SK-N-SH (cell line): ENCODE measurements at regions not wholly inside any gene's neighbourhood (a gene's known extent, or its start where the extent isn't known, plus 50 kb on each side); places are given as distances from the start of the nearest gene placed in this dataset.

Experiments used
- CTCF ChIA-PET: fragments of 300-600, 350-600 bp; formaldehyde crosslinking; extraction: SDS; loops from one replicate; lab custom pipeline; 2021; lab: Yijun Ruan, JAX
- POLR2A ChIA-PET: fragments of 350-600 bp; sonication (Branson Sonifier 250); formaldehyde crosslinking; extraction: SDS; loops from one replicate; lab custom pipeline; 2020; ENCODE audit warnings: antibody characterized with exemption, inconsistent platforms; lab: Yijun Ruan, JAX
- DNase-seq: peaks from one replicate; pipeline ENCODE4 v3.0.0; 2012
- H2AFZ ChIP-seq: fragments of 200-600 bp; sonication (generic); 2 replicates; pipeline ENCODE4 v1.8.1; 2016; ENCODE audit warnings: antibody characterized with exemption, mild to moderate bottlenecking, low read depth
- H3F3A ChIP-seq: fragments of 200-600 bp; sonication (generic); replicated peaks from 2 replicates; pipeline ENCODE3; 2016; ENCODE audit warnings: antibody characterized with exemption, mild to moderate bottlenecking; ENCODE audit not compliant: insufficient read depth
- H3K27ac ChIP-seq, 2 experiments: fragments of 200-500 bp in 1 of 2; fragments of 200-600 bp in 1 of 2; sonication (Bioruptor generic) in 1 of 2; sonication (generic), shearing (Covaris generic) in 1 of 2; 2 replicates each; pipeline versions ENCODE4 v1.5.1 to v1.6.1; 2014 to 2016; ENCODE audit warnings: low read depth in 2 of 2, inconsistent platforms in 1 of 2, low read length in 1 of 2, mild to moderate bottlenecking in 1 of 2, mixed read lengths in 1 of 2
- H3K27me3 ChIP-seq: fragments of 200-600 bp; sonication (generic), shearing (Covaris generic); 2 replicates; pipeline ENCODE4 v1.6.1; 2016; ENCODE audit warnings: mixed run types; ENCODE audit not compliant: insufficient read depth
- H3K36me3 ChIP-seq, 2 experiments: fragments of 200-500 bp in 1 of 2; fragments of 200-600 bp in 1 of 2; sonication (Bioruptor generic) in 1 of 2; sonication (generic) in 1 of 2; replicated peaks in 1 of 2; 2 replicates each; pipeline versions ENCODE3 to v1.5.1; 2014 to 2016; ENCODE audit warnings: low read length in 1 of 2, mild to moderate bottlenecking in 1 of 2; ENCODE audit not compliant: insufficient read depth in 2 of 2, control insufficient read depth in 1 of 2
- H3K4me1 ChIP-seq, 2 experiments: fragments of 200-500 bp in 1 of 2; fragments of 200-600 bp in 1 of 2; sonication (Bioruptor generic) in 1 of 2; sonication (generic), shearing (Covaris generic) in 1 of 2; 2 replicates each; pipeline versions ENCODE4 v1.5.1 to v1.6.1; 2014 to 2016; ENCODE audit warnings: low read depth in 1 of 2, low read length in 1 of 2, mixed run types in 1 of 2; ENCODE audit not compliant: insufficient read depth in 2 of 2, control insufficient read depth in 1 of 2
- H3K4me2 ChIP-seq: fragments of 200-600 bp; sonication (generic), shearing (Covaris generic); 2 replicates; pipeline ENCODE4 v1.6.1; 2017; ENCODE audit warnings: mixed run types
- H3K4me3 ChIP-seq, 2 experiments: fragments of 200-500 bp in 1 of 2; fragments of 200-600 bp in 1 of 2; sonication (Bioruptor generic) in 1 of 2; sonication (generic), shearing (Covaris generic) in 1 of 2; 2 replicates each; pipeline versions ENCODE4 v1.5.1 to v1.8.1; 2014 to 2016; ENCODE audit warnings: low read depth in 2 of 2, inconsistent platforms in 1 of 2, low read length in 1 of 2, mild to moderate bottlenecking in 1 of 2, mixed read lengths in 1 of 2, moderate library complexity in 1 of 2
- H3K79me2 ChIP-seq: fragments of 200-600 bp; sonication (generic); 2 replicates; pipeline ENCODE4 v1.8.1; 2017; ENCODE audit warnings: mild to moderate bottlenecking; ENCODE audit not compliant: insufficient read depth
- H3K9ac ChIP-seq: fragments of 200-600 bp; sonication (generic); 2 replicates; pipeline ENCODE4 v1.6.1; 2017; ENCODE audit warnings: mixed run types
- H3K9me2 ChIP-seq: fragments of 200-600 bp; sonication (generic); 2 replicates; pipeline ENCODE4 v1.6.1; 2017; ENCODE audit warnings: mixed run types
- H3K9me3 ChIP-seq: fragments of 200-600 bp; sonication (generic); 2 replicates; pipeline ENCODE4 v1.6.1; 2017; ENCODE audit warnings: mixed run types, mild to moderate bottlenecking, moderate library complexity
- H4K20me1 ChIP-seq: fragments of 200-600 bp; sonication (generic); 2 replicates; pipeline ENCODE4 v1.6.1; 2017; ENCODE audit warnings: mild to moderate bottlenecking, mixed run types; ENCODE audit not compliant: insufficient read depth
- CHD2 ChIP-seq: fragments of 150-350 bp; IDR thresholded peaks from 2 replicates; pipeline ENCODE4 v1.6.1; 2018; ENCODE audit warnings: low read length; ENCODE audit not compliant: partially characterized antibody
- EP300 ChIP-seq, 2 experiments: IDR thresholded peaks; 2 replicates each; pipeline versions ENCODE4 v1.4.0 to v1.6.1; 2012; ENCODE audit warnings: borderline replicate concordance in 1 of 2, low read depth in 1 of 2, low read length in 1 of 2
- FOSL2 ChIP-seq: IDR thresholded peaks from 2 replicates; pipeline ENCODE4 v1.4.0; 2012; ENCODE audit warnings: low read depth, mild to moderate bottlenecking, moderate library complexity, borderline replicate concordance
- FOXJ3 ChIP-seq: sonication (generic); formaldehyde crosslinking; IDR thresholded peaks from 2 replicates; pipeline ENCODE4 v1.5.1; 2020; ENCODE audit warnings: mild to moderate bottlenecking, missing genetic modification reagents
- FOXM1 ChIP-seq: IDR thresholded peaks from 2 replicates; pipeline ENCODE4 v1.4.0; 2012; ENCODE audit warnings: low read depth, mild to moderate bottlenecking
- GATA2 ChIP-seq: sonication (generic); formaldehyde crosslinking; IDR thresholded peaks from 2 replicates; pipeline ENCODE4 v1.5.0; 2020; ENCODE audit warnings: mild to moderate bottlenecking, missing genetic modification reagents
- MXI1 ChIP-seq: IDR thresholded peaks from 2 replicates; pipeline ENCODE4 v1.6.1; 2012; ENCODE audit warnings: mild to moderate bottlenecking, low read depth, low read length, improper control_type of control experiment
- SMC3 ChIP-seq: IDR thresholded peaks from 2 replicates; pipeline ENCODE4 v1.6.1; 2012; ENCODE audit warnings: low read depth, low read length, improper control_type of control experiment
- TAF1 ChIP-seq: IDR thresholded peaks from 2 replicates; pipeline ENCODE4 v1.6.1; 2012; ENCODE audit warnings: low read depth, mild to moderate bottlenecking, low read length, moderate library complexity, borderline replicate concordance
- TEAD4 ChIP-seq: IDR thresholded peaks from 2 replicates; pipeline ENCODE4 v1.4.0; 2012; ENCODE audit warnings: mild to moderate bottlenecking, borderline replicate concordance; ENCODE audit not compliant: insufficient read depth
- WGBS: methylation state at CpG from one replicate; pipeline ENCODE4 v1.1.6; 2017; ENCODE audit warnings: low lambda C conversion rate; 5-methylcytosine and 5-hydroxymethylcytosine counted together
- TF ChIP-seq, protein P1 (sequence below): IDR thresholded peaks from 2 replicates; pipeline ENCODE4 v1.6.1; 2012; ENCODE audit warnings: mild to moderate bottlenecking, low read depth, low read length, moderate library complexity
- TF ChIP-seq, protein P2 (sequence below): IDR thresholded peaks from 2 replicates; pipeline ENCODE4 v1.4.0; 2012; ENCODE audit warnings: low read depth
- TF ChIP-seq, protein P3 (sequence below): fragments of 200-600 bp; sonication (generic); IDR thresholded peaks from 2 replicates; pipeline ENCODE4 v1.6.1; 2017; ENCODE audit warnings: antibody characterized with exemption, mild to moderate bottlenecking, moderate library complexity
- TF ChIP-seq, protein P4 (sequence below): IDR thresholded peaks from 2 replicates; pipeline ENCODE4 v1.4.0; 2012; ENCODE audit warnings: low read depth, borderline replicate concordance
- TF ChIP-seq, protein P5 (sequence below): fragments of 150-350 bp; IDR thresholded peaks from 2 replicates; pipeline ENCODE4 v1.6.1; 2017; ENCODE audit warnings: antibody characterized with exemption, low read length, low read depth, borderline replicate concordance

DNA sequence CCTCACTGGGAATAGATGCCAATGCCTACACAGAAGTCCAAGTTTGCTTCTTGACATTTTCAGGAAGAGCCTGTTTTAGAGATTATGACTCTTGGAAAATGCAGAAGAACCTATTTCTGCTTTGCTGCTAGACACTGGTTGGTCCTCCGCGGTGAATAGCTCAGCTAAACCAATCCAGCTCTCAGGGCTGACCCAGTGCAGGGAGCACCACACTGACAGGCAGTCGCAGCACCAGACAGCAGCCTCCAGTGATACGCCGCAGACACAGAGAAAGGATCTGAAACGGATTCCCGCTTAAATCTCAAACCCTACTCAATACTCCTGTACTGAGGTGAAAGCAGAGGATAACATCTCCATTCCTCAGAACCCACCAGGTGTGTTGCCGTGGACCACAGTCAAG, 183.4 kb downstream of the ENGASE start:
- H3K4me2 ChIP-seq, result no peak overlapping the region
- 57% methylated on average over 8 of the region's 8 CpGs for WGBS
- no peak overlapping the region for H2AFZ ChIP-seq
- peaks cover 0 to 59% of the 10 kb centered on the region in 2 experiments; a peak in 2 of 4 replicates for H3K4me1 ChIP-seq
- ChIA-PET POLR2A (interaction anchor here (1.6 to 1.8 kb wide), 2 partner anchors 14 to 34 kb away, joined by 3 to 6 read pairs; no protein-coding TSS in a partner anchor), CTCF (interaction anchor here (0.8 to 7.0 kb wide), 12 partner anchors 12 to 175 kb away, joined by 3 to 43 read pairs (median 4); no protein-coding TSS in a partner anchor)
- no peak overlapping the region for H3K4me3 ChIP-seq
- no peaks in the 10 kb centered on the region for H3K9me2 ChIP-seq
- no peaks in the 10 kb centered on the region for H3K36me3 ChIP-seq
- peak overlapping the region in 1 of 2 experiments; percentile 85; a peak in 2 of 4 replicates for H3K27ac ChIP-seq
- H3K9me3 ChIP-seq, result no peaks in the 10 kb centered on the region
- H3K79me2 ChIP-seq, result no peaks in the 10 kb centered on the region
- H3K9ac ChIP-seq, result no peak overlapping the region
- H4K20me1 ChIP-seq, result 0 out of 2 replicates have a peak, but pooled peaks cover 6% of the 10 kb centered on the region
- peaks cover 37% of the 10 kb centered on the region for H3K27me3 ChIP-seq
- no peak for DNase-seq
- TF ChIP-seq CHD2 (no peak), SMC3 (no peak), EP300 (IDR thresholded peaks at IDR 0.05; ENCODE audit: borderline replicate concordance in 1 of 2, low read depth in 1 of 2, low read length in 1 of 2) (no peak), FOXJ3 (CRISPR knock-in tag) (no peak), FOSL2 (no peak), TAF1 (no peak), TEAD4 (no peak), MXI1 (no peak), GATA2 (CRISPR knock-in tag) (no peak), FOXM1 (no peak)
- TF ChIP-seq, protein P1, sequence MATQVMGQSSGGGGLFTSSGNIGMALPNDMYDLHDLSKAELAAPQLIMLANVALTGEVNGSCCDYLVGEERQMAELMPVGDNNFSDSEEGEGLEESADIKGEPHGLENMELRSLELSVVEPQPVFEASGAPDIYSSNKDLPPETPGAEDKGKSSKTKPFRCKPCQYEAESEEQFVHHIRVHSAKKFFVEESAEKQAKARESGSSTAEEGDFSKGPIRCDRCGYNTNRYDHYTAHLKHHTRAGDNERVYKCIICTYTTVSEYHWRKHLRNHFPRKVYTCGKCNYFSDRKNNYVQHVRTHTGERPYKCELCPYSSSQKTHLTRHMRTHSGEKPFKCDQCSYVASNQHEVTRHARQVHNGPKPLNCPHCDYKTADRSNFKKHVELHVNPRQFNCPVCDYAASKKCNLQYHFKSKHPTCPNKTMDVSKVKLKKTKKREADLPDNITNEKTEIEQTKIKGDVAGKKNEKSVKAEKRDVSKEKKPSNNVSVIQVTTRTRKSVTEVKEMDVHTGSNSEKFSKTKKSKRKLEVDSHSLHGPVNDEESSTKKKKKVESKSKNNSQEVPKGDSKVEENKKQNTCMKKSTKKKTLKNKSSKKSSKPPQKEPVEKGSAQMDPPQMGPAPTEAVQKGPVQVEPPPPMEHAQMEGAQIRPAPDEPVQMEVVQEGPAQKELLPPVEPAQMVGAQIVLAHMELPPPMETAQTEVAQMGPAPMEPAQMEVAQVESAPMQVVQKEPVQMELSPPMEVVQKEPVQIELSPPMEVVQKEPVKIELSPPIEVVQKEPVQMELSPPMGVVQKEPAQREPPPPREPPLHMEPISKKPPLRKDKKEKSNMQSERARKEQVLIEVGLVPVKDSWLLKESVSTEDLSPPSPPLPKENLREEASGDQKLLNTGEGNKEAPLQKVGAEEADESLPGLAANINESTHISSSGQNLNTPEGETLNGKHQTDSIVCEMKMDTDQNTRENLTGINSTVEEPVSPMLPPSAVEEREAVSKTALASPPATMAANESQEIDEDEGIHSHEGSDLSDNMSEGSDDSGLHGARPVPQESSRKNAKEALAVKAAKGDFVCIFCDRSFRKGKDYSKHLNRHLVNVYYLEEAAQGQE, result no peak
- TF ChIP-seq, protein P2, sequence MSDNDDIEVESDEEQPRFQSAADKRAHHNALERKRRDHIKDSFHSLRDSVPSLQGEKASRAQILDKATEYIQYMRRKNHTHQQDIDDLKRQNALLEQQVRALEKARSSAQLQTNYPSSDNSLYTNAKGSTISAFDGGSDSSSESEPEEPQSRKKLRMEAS, result no peak
- TF ChIP-seq, protein P3, sequence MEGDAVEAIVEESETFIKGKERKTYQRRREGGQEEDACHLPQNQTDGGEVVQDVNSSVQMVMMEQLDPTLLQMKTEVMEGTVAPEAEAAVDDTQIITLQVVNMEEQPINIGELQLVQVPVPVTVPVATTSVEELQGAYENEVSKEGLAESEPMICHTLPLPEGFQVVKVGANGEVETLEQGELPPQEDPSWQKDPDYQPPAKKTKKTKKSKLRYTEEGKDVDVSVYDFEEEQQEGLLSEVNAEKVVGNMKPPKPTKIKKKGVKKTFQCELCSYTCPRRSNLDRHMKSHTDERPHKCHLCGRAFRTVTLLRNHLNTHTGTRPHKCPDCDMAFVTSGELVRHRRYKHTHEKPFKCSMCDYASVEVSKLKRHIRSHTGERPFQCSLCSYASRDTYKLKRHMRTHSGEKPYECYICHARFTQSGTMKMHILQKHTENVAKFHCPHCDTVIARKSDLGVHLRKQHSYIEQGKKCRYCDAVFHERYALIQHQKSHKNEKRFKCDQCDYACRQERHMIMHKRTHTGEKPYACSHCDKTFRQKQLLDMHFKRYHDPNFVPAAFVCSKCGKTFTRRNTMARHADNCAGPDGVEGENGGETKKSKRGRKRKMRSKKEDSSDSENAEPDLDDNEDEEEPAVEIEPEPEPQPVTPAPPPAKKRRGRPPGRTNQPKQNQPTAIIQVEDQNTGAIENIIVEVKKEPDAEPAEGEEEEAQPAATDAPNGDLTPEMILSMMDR, result no peak
- TF ChIP-seq, protein P4, sequence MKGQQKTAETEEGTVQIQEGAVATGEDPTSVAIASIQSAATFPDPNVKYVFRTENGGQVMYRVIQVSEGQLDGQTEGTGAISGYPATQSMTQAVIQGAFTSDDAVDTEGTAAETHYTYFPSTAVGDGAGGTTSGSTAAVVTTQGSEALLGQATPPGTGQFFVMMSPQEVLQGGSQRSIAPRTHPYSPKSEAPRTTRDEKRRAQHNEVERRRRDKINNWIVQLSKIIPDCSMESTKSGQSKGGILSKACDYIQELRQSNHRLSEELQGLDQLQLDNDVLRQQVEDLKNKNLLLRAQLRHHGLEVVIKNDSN, result no peak
- TF ChIP-seq, protein P5, sequence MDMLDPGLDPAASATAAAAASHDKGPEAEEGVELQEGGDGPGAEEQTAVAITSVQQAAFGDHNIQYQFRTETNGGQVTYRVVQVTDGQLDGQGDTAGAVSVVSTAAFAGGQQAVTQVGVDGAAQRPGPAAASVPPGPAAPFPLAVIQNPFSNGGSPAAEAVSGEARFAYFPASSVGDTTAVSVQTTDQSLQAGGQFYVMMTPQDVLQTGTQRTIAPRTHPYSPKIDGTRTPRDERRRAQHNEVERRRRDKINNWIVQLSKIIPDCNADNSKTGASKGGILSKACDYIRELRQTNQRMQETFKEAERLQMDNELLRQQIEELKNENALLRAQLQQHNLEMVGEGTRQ, result no peak
- H3F3A ChIP-seq, result no peaks in the 10 kb centered on the region
